Liver (tissue), 3 donors: ENCODE measurements at regions not wholly inside any gene's neighbourhood (a gene's known extent, or its start where the extent isn't known, plus 50 kb on each side); places are given as distances from the start of the nearest gene placed in this dataset.

Experiments used
- CTCF ChIP-seq: fragments of 150-350 bp; IDR thresholded peaks from 2 replicates; pipeline ENCODE4 v1.5.1; 2017; ENCODE audit warnings: improper control_type of control experiment, low read depth, low read length; ENCODE audit not compliant: missing input control
- TAF1 ChIP-seq: conservative IDR thresholded peaks from 2 replicates; pipeline ENCODE4 v1.6.1; 2016; ENCODE audit warnings: antibody characterized with exemption, mild to moderate bottlenecking
- TF ChIP-seq, protein P1 (sequence below): IDR thresholded peaks from 2 replicates; pipeline ENCODE4 v1.6.1; 2016; ENCODE audit warnings: antibody characterized with exemption, mild to moderate bottlenecking
- donor health status: healthy.
- donor health status: healthy.

DNA sequence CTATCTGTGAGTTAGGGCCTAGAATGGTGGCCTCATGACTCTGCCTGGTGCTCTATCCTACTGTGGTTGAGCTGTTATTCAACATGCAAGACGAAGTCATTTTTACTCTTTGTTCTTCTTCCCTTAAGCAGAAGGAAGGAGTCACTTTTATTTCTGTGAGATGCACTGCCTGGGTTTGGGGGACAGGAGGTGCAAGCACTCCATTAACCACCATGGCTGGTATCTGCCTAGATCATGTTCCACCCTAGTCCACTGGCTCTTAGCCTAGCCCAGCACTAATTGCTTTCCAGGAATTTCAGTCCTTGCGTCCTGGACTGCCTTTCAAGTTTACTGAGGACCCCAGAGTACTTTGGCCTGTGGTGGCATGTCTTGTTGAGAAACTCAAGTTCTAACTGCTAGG, 1182.7 kb downstream of the FSTL5 start:
- no peak for TF ChIP-seq TAF1
- no peak for TF ChIP-seq CTCF
- TF ChIP-seq, protein P1, sequence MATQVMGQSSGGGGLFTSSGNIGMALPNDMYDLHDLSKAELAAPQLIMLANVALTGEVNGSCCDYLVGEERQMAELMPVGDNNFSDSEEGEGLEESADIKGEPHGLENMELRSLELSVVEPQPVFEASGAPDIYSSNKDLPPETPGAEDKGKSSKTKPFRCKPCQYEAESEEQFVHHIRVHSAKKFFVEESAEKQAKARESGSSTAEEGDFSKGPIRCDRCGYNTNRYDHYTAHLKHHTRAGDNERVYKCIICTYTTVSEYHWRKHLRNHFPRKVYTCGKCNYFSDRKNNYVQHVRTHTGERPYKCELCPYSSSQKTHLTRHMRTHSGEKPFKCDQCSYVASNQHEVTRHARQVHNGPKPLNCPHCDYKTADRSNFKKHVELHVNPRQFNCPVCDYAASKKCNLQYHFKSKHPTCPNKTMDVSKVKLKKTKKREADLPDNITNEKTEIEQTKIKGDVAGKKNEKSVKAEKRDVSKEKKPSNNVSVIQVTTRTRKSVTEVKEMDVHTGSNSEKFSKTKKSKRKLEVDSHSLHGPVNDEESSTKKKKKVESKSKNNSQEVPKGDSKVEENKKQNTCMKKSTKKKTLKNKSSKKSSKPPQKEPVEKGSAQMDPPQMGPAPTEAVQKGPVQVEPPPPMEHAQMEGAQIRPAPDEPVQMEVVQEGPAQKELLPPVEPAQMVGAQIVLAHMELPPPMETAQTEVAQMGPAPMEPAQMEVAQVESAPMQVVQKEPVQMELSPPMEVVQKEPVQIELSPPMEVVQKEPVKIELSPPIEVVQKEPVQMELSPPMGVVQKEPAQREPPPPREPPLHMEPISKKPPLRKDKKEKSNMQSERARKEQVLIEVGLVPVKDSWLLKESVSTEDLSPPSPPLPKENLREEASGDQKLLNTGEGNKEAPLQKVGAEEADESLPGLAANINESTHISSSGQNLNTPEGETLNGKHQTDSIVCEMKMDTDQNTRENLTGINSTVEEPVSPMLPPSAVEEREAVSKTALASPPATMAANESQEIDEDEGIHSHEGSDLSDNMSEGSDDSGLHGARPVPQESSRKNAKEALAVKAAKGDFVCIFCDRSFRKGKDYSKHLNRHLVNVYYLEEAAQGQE = no peak
